ENCODE measurements at regions not wholly inside any gene's neighbourhood (a gene's known extent, or its start where the extent isn't known, plus 50 kb on each side); places are given as distances from the start of the nearest gene placed in this dataset.
"Not testable (repeated sequence)": the region's sequence is repeated elsewhere in the genome, so short reads cannot be mapped to it uniquely, and the experiment has no call there.

DNA sequence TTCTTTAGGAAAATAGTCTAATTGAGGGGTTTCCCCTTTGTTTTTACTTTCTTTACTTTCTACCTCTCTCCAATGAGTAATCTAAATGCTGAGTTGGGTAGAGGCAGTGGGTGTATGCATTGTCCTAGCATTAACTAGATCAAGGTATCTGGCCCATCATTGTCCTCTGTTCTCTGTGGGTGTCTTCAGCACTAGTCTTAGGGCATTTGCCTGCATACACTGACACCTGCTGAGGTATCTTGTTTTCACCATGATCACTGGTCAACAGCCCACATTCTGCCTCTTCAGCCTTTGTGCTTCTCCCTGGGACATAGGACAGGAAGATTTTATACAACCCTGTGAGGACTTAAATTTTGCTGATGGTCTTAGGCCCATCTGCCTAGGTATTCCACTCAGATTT lies 371.1 kb downstream of the RAB38 start:
- Mint-ChIP-seq H3K4me3 (no peak overlapping the region), H3K36me3 (ENCODE audit: low read depth) (no peaks in the 10 kb centered on the region), H3K4me1 (no peaks in the 10 kb centered on the region), H3K9me3 (peaks cover 3% of the 10 kb centered on the region), H3K27me3 (no peaks in the 10 kb centered on the region), H3K27ac (no peak overlapping the region)
- no peak for ATAC-seq (replicated peaks)

DNA sequence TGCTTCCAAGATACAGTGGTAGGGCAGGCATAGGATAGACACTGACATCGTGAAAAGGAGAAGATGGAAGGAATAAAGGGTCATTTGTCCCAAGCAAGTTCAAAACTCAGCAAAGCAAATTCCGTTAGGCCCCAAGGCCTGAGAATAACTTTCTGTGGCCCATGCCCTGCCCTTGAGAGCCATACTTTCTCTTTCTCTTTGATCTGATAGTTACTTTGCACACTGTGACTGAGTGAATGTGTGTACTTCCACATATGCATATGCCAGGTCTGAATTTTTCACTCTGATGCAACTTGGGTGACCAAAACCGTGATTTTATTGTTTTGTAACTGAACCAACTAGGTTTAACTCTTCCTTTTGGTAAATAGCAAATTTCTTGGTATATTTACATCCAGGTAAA lies 371.5 kb downstream of the RAB38 start:
- no peaks in the 10 kb centered on the region for H3K27me3 Mint-ChIP-seq
- no peak for ATAC-seq (replicated peaks)
- peaks cover 3% of the 10 kb centered on the region for H3K9me3 Mint-ChIP-seq
- H3K4me1 Mint-ChIP-seq, result no peaks in the 10 kb centered on the region
- H3K36me3 Mint-ChIP-seq (ENCODE audit: low read depth), result no peaks in the 10 kb centered on the region
- H3K27ac Mint-ChIP-seq, result no peak overlapping the region
- H3K4me3 Mint-ChIP-seq, result no peak overlapping the region

DNA sequence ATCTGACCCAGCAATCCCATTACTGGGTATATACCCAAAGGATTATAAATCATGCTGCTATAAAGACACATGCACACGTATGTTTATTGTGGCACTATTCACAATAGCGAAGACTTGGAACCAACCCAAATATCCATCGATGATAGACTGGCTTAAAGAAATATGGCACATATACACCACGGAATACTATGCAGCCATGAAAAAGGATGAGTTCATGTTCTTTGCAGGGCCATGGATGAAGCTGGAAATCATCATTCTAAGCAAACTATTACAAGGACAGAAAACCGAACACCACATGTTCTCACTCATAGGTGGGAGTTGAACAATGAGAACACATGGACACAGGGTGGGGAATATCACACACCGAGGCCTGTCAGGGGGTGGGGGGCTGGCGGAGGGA lies 390.4 kb downstream of the RAB38 start:
- H3K36me3 Mint-ChIP-seq (ENCODE audit: low read depth); H3K27ac Mint-ChIP-seq; H3K4me3 Mint-ChIP-seq; H3K9me3 Mint-ChIP-seq; H3K4me1 Mint-ChIP-seq; H3K27me3 Mint-ChIP-seq; ATAC-seq (replicated peaks): not testable (repeated sequence)

DNA sequence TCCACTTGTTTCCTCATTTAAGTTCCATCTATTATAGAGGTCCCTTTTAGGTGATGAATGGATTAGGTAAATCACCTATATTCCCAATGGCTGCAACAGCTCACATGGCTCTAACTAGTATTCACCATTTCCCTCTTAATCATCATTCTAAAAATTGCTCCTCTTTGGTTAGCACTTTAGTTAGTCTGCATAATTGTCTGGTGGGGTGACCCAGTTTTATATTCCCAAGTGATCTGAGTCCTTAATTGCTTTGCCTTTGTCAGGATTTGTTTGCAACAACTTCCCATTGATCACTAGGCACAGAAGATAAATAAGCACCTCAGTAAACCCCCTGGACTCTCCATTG lies 395.2 kb downstream of the RAB38 start:
- H3K4me3 Mint-ChIP-seq, result no peak overlapping the region
- no peak for ATAC-seq (replicated peaks)
- no peak overlapping the region for H3K27ac Mint-ChIP-seq
- peaks cover 5% of the 10 kb centered on the region for H3K9me3 Mint-ChIP-seq
- no peaks in the 10 kb centered on the region for H3K27me3 Mint-ChIP-seq
- H3K36me3 Mint-ChIP-seq (ENCODE audit: low read depth), result no peaks in the 10 kb centered on the region
- no peaks in the 10 kb centered on the region for H3K4me1 Mint-ChIP-seq

DNA sequence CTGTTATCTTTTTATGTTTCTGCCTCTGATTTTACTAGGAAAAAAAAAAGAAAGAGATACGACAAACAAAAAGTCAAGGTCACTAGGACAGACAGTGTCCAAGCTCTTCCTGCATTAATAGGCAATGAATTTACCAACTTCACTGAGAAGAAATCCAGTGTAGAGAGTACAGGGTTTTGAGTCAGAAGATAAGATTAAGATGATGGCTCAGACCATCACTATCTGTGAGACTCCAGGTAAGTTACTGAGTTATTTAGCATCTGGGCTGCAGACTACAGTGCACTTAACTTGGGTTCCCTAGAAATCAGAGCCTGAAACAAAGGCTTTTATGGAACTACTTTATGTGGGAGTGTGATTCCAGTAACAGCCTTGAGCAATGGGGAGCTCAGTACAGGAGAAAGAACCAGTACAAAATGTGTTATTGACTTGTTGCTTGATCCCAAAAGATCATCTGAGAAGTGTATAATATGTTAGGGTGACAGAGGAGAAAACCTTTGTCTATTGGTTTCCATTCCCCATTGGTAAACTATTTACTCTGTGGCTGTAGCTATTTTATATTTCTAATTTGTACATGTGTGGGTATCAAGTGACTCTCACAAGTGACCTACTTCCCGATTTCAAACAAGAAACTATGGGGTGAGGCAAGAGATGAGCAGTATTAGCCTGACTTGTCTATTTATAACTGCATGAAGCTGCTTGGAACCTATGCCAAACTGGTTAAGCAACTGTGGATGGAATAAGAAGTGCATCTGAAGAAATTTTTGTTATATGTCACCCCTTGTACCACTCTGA lies 395.8 kb downstream of the RAB38 start:
- Mint-ChIP-seq H3K36me3 (ENCODE audit: low read depth) (no peaks in the 10 kb centered on the region), H3K9me3 (peaks cover 5% of the 10 kb centered on the region), H3K4me1 (no peaks in the 10 kb centered on the region), H3K4me3 (no peak overlapping the region), H3K27ac (no peak overlapping the region), H3K27me3 (no peaks in the 10 kb centered on the region)
- ATAC-seq (replicated peaks), result no peak

DNA sequence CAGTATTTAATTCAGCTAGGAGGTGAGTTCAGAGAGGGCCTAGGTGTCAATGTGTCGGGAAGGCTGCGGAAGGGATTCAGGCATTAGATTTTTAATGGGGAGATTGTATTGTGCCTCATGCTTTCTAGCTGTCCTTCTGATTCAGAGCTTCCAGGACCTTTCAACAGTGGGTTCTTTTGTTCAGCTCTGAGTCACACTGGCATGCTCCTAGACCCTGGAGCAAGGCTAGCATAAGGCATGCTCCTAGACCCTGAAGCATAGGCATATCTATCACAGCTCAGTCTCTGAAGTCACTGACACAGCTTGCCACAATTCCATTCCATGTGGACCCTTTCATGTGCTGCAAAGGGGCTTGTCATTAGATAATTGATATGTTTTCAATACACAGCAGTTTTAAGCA lies 396.9 kb downstream of the RAB38 start:
- Mint-ChIP-seq H3K4me3 (no peak overlapping the region), H3K36me3 (ENCODE audit: low read depth) (no peaks in the 10 kb centered on the region), H3K27me3 (no peaks in the 10 kb centered on the region), H3K27ac (no peak overlapping the region), H3K4me1 (no peaks in the 10 kb centered on the region), H3K9me3 (peaks cover 5% of the 10 kb centered on the region)
- no peak for ATAC-seq (replicated peaks)

DNA sequence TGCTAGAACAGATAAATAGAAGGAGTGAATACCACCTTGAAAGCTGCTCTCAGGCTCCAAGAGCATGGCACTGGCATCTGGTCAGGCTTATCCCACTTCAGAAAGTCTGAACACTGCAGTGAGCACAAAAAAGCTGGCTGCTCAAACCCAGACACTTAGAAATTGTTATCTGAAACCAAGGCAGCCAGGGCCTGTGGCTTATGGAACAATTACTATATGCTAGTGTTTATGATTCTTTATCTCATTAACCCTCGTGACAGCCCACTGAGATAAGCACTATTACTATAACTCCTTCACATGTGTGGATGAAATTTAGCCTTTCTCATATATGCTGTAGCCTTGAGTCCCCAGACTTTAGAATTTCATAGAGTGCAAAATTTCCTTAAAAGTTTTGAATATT lies 400.2 kb downstream of the RAB38 start:
- peaks cover 4% of the 10 kb centered on the region for H3K9me3 Mint-ChIP-seq

DNA sequence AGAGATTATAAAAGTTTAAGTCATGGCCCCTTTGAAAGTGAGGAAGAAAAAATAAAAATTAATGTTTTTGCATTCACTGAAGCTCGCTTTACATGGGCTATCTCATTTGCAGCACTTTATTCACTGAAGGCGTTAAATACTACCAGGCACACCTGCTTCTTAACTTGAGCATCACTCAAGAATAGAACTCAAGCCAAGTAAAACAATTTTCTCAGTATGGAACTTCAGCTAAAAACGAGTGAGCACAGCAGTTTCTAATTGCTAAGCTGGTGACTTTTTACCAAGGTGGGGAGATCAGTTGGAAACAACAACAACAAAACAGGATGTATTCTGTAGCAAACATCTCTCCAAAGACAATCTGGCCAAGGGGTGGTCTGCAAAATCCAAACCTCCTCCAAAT lies 405.6 kb downstream of the RAB38 start:
- no peak overlapping the region for H3K4me3 Mint-ChIP-seq
- H3K4me1 Mint-ChIP-seq, result no peaks in the 10 kb centered on the region
- no peak overlapping the region for H3K27ac Mint-ChIP-seq
- peaks cover 4% of the 10 kb centered on the region for H3K9me3 Mint-ChIP-seq
- no peaks in the 10 kb centered on the region for H3K27me3 Mint-ChIP-seq
- no peaks in the 10 kb centered on the region for H3K36me3 Mint-ChIP-seq (ENCODE audit: low read depth)
- ATAC-seq (replicated peaks), result no peak

More for the DNA sequence above, 400.2 kb downstream of the RAB38 start:
- Mint-ChIP-seq H3K4me1 (no peaks in the 10 kb centered on the region), H3K4me3 (no peak overlapping the region), H3K36me3 (ENCODE audit: low read depth) (no peaks in the 10 kb centered on the region), H3K27me3 (no peaks in the 10 kb centered on the region), H3K27ac (no peak overlapping the region)
- no peak for ATAC-seq (replicated peaks)

DNA sequence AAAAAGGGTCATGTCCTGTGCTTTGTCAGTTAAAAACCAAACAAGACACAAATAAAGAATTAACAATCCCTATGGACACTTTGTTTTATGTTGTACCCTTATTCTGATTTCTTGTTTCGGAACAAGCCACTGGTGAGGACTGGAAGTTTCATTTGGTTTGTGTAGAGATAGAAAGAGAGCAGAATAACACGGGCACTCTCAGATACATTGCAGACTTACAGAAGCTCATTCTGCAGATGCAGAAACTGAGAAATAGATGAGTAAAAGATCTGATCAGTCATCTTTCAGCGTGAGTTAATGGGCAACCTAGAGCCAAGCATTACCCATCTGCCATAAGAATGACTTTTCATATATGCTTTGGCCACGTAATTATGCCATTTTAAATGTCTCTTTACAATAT lies 407.6 kb downstream of the RAB38 start:
- Mint-ChIP-seq H3K4me1 (no peaks in the 10 kb centered on the region), H3K27ac (no peak overlapping the region), H3K36me3 (ENCODE audit: low read depth) (no peaks in the 10 kb centered on the region), H3K9me3 (peaks cover 4% of the 10 kb centered on the region), H3K4me3 (no peak overlapping the region), H3K27me3 (no peaks in the 10 kb centered on the region)
- no peak for ATAC-seq (replicated peaks)

DNA sequence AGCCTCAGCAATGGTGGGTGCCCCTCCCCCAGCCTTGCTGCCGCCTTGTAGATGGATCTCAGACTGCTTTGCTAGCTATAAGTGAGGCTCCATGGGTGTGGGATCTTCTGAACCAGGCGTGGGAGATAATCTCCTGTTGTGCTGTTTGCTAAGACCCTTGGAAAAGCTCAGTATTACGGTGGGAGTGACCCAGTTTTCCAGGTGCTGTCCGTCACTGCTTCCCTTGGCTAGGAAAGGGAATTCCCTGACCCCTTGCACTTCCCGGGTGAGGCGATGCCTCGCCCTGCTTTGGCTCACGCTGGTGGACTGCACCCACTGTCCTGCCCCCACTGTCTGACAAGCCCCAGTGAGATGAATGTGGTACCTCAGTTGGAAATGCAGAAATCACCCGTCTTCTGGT lies 411.2 kb downstream of the RAB38 start:
- not testable (repeated sequence) for H3K27ac Mint-ChIP-seq; H3K4me3 Mint-ChIP-seq; H3K27me3 Mint-ChIP-seq; H3K4me1 Mint-ChIP-seq; ATAC-seq (replicated peaks); H3K9me3 Mint-ChIP-seq; H3K36me3 Mint-ChIP-seq (ENCODE audit: low read depth)

DNA sequence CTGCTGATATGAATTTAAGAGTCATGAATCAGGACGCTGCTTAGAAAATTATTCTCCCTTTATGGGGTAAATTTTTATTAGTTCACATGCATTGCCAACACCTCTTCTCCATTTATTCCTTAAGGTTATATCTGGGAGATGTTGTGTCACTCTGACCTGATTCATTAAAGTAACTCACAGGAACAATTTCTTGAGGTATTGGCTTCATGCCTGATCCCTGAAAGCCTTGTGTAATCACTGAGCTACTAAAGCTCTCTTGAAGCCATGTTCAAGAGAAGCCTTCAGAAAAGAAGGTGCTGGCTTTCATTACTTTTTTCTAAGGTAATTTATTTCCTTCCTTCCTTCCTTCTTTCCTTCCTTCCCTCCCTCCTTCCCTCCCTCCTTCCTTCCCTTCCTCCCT lies 420.6 kb downstream of the RAB38 start:
- H3K4me1 Mint-ChIP-seq, result no peaks in the 10 kb centered on the region
- H3K4me3 Mint-ChIP-seq, result no peak overlapping the region
- no peaks in the 10 kb centered on the region for H3K27me3 Mint-ChIP-seq
- H3K27ac Mint-ChIP-seq, result no peak overlapping the region
- no peak for ATAC-seq (replicated peaks)
- no peaks in the 10 kb centered on the region for H3K36me3 Mint-ChIP-seq (ENCODE audit: low read depth)
- peaks cover 2% of the 10 kb centered on the region for H3K9me3 Mint-ChIP-seq

DNA sequence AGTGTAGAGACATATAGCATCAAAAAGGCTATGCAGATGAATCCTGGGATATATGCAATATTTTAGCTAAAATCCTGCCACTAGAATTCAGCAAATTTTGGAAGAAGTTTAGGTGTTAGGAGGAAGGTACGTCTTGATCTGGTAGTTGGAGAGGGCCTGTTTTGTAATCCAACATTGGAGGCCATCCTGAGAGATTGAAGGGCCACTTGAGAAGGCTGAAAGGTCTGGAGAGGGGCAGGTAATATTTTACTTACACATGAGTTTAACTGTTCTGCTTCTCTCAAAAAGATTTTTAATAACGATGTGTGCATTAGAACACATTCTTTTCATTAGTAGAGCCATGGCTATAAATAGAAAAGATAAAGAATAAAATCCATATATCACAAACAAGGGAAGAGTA lies 422.1 kb downstream of the RAB38 start:
- H3K36me3 Mint-ChIP-seq (ENCODE audit: low read depth), result no peaks in the 10 kb centered on the region
- H3K27me3 Mint-ChIP-seq, result no peaks in the 10 kb centered on the region
- no peak overlapping the region for H3K27ac Mint-ChIP-seq
- H3K9me3 Mint-ChIP-seq, result no peaks in the 10 kb centered on the region
- H3K4me1 Mint-ChIP-seq, result no peaks in the 10 kb centered on the region
- no peak overlapping the region for H3K4me3 Mint-ChIP-seq
- ATAC-seq (replicated peaks), result no peak

DNA sequence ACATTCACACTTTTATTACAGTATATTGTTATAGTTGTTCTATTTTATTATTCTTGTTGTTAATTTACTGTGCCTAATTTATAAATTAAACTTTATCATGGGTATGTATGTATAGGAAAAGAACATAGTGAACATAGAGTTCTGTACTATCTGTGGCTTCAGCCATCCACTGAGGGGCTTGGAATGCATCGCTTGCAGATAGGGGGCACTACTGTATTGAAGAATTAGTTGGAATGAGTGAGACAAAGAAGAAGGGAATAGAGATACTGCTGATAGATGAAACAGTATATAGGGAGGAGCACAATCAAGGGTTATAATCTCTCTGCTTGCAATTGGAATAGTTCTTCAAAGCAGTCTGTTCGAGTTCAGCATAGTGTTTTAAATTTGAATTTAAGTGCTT lies 432.2 kb downstream of the RAB38 start:
- ATAC-seq (replicated peaks), result no peak
- H3K27ac Mint-ChIP-seq, result no peak overlapping the region
- no peaks in the 10 kb centered on the region for H3K27me3 Mint-ChIP-seq
- H3K4me3 Mint-ChIP-seq, result no peak overlapping the region
- H3K4me1 Mint-ChIP-seq, result no peaks in the 10 kb centered on the region
- H3K9me3 Mint-ChIP-seq, result no peaks in the 10 kb centered on the region
- no peaks in the 10 kb centered on the region for H3K36me3 Mint-ChIP-seq (ENCODE audit: low read depth)

DNA sequence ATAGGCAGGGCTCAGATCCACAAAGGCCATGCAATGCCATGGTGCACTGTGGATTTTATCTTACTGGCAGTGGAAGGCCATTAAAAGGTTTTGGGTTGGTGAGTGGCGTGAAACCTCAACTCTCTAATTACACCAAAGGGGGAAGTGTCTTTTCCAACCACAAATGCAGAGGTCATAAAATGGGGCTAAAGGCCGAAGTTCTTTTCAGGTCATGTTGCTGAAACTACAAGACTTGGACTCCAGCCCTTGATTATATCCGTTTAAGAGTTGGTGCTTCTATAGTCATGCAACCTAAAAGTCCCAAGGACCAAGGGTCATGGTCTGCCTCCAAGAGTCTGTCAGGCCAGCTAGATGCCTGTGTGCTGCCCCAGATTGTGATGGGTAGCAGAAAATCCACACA lies 434.3 kb downstream of the RAB38 start:
- H3K27ac Mint-ChIP-seq, result no peak overlapping the region
- H3K9me3 Mint-ChIP-seq, result no peaks in the 10 kb centered on the region
- no peaks in the 10 kb centered on the region for H3K4me1 Mint-ChIP-seq
- no peaks in the 10 kb centered on the region for H3K27me3 Mint-ChIP-seq
- no peak overlapping the region for H3K4me3 Mint-ChIP-seq
- no peak for ATAC-seq (replicated peaks)
- H3K36me3 Mint-ChIP-seq (ENCODE audit: low read depth), result no peaks in the 10 kb centered on the region

DNA sequence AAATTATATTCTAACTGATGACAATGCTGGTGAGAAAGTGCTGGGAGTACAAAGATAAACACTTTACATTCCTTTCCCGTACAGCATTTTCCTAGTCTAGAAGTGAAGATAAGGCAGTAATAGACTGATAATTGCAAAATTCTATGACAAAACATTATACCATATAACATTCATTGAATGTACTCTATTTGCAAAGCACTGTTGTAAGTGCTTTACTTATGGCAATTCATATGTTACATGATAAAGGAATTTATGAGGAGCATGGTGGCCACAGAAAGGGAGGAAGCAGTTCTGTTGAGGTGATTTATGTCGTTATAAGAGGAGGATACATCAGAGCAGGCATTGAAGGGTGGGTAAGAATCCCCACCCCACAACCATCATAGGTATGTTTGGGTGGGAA lies 434.8 kb downstream of the RAB38 start:
- ATAC-seq (replicated peaks), result no peak
- Mint-ChIP-seq H3K4me1 (no peaks in the 10 kb centered on the region), H3K4me3 (no peak overlapping the region), H3K9me3 (no peaks in the 10 kb centered on the region), H3K36me3 (ENCODE audit: low read depth) (no peaks in the 10 kb centered on the region), H3K27ac (no peak overlapping the region), H3K27me3 (no peaks in the 10 kb centered on the region)

DNA sequence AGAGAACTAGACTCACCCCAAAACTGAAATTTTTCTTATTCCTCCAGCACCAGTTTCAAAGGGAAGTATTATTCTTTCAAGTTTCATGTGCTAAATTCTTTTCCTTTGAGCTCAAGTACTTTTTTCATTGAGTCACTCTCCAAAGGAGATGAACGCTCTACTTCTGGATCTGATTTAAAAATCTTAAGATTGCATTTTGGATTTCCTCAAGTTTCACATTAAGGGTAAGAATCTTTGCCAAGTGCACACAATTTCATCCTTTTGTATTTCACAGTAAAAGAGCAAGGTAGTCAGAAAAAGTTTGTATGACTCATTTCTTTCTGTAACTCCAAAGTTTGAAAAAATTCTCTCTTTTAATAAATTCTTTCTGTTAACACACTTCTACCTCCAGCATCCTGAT lies 435.5 kb downstream of the RAB38 start:
- no peaks in the 10 kb centered on the region for H3K9me3 Mint-ChIP-seq
- H3K4me3 Mint-ChIP-seq, result no peak overlapping the region
- H3K36me3 Mint-ChIP-seq (ENCODE audit: low read depth), result no peaks in the 10 kb centered on the region
- H3K27ac Mint-ChIP-seq, result no peak overlapping the region
- no peaks in the 10 kb centered on the region for H3K27me3 Mint-ChIP-seq
- no peak for ATAC-seq (replicated peaks)
- H3K4me1 Mint-ChIP-seq, result no peaks in the 10 kb centered on the region
